ENCODE measurements at regions not wholly inside any gene's neighbourhood (a gene's known extent, or its start where the extent isn't known, plus 50 kb on each side); places are given as distances from the start of the nearest gene placed in this dataset.

DNA sequence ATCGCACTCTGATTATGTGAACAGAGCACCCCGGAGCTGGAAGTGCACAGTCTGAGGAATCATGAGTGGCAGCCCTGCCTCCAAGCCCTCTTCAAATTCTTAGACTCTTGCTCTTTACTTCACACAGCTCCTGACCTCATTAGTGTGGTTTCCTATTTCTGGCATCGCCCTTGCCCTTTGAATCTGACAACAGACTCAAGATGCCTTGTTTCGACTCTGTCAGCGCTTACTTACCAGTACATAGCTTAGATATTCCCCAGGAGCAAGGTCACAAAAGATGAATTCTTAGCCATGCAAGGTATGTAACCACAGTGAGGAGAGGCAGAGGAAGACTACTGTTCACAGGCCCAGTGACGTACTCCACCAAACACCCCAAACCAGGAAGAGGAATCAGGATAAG is 167.2 kb downstream of the KDR start:
- ATAC-seq (no peak), DNase-seq (ENCODE audit: low read depth, low spot score) (no peak)
- RAD21 ChIA-PET (ENCODE audit: low non-redundant PET in 1 of 2, low total read pairs in 2 of 2, uncharacterized antibody in 2 of 2, unreplicated experiment in 2 of 2), result no interaction called here
- no peak overlapping the region for H3K9ac ChIP-seq (ENCODE audit: low read length)
- no TSS peak for BruUV-seq (replicated peaks)
- no peaks in the 10 kb centered on the region for H4K20me1 ChIP-seq (ENCODE audit: insufficient read depth)
- no peaks in the 10 kb centered on the region for H3K79me2 ChIP-seq (ENCODE audit: insufficient read depth, low read length)
- no peaks in the 10 kb centered on the region for H3K4me1 ChIP-seq (ENCODE audit: control insufficient read depth in 1 of 2, insufficient read depth in 2 of 2, low read length in 2 of 2)
- no peak for TF ChIP-seq POLR2A (IDR thresholded peaks at IDR 0.05; ENCODE audit: borderline replicate concordance, extremely low read depth, insufficient read depth, insufficient read length)
- TF ChIP-seq ELF1 (IDR thresholded peaks at IDR 0.05; ENCODE audit: borderline replicate concordance, low read depth), result no peak
- TF ChIP-seq ZFX (IDR thresholded peaks at IDR 0.05), result no peak
- TF ChIP-seq, protein P1, sequence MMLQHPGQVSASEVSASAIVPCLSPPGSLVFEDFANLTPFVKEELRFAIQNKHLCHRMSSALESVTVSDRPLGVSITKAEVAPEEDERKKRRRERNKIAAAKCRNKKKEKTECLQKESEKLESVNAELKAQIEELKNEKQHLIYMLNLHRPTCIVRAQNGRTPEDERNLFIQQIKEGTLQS (IDR thresholded peaks at IDR 0.05), result no peak
- TF ChIP-seq, protein P2, sequence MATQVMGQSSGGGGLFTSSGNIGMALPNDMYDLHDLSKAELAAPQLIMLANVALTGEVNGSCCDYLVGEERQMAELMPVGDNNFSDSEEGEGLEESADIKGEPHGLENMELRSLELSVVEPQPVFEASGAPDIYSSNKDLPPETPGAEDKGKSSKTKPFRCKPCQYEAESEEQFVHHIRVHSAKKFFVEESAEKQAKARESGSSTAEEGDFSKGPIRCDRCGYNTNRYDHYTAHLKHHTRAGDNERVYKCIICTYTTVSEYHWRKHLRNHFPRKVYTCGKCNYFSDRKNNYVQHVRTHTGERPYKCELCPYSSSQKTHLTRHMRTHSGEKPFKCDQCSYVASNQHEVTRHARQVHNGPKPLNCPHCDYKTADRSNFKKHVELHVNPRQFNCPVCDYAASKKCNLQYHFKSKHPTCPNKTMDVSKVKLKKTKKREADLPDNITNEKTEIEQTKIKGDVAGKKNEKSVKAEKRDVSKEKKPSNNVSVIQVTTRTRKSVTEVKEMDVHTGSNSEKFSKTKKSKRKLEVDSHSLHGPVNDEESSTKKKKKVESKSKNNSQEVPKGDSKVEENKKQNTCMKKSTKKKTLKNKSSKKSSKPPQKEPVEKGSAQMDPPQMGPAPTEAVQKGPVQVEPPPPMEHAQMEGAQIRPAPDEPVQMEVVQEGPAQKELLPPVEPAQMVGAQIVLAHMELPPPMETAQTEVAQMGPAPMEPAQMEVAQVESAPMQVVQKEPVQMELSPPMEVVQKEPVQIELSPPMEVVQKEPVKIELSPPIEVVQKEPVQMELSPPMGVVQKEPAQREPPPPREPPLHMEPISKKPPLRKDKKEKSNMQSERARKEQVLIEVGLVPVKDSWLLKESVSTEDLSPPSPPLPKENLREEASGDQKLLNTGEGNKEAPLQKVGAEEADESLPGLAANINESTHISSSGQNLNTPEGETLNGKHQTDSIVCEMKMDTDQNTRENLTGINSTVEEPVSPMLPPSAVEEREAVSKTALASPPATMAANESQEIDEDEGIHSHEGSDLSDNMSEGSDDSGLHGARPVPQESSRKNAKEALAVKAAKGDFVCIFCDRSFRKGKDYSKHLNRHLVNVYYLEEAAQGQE (IDR thresholded peaks at IDR 0.05; ENCODE audit: low read depth), result no peak
- TF ChIP-seq, protein P3, sequence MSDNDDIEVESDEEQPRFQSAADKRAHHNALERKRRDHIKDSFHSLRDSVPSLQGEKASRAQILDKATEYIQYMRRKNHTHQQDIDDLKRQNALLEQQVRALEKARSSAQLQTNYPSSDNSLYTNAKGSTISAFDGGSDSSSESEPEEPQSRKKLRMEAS (IDR thresholded peaks at IDR 0.05), result no peak
- no peak for TF ChIP-seq TCF7L2 (IDR thresholded peaks at IDR 0.05; ENCODE audit: borderline replicate concordance, extremely low read depth, insufficient read depth, insufficient read length)
- TF ChIP-seq JUND (IDR thresholded peaks at IDR 0.05), result no peak
- TF ChIP-seq SRF (IDR thresholded peaks at IDR 0.05; ENCODE audit: low read depth), result no peak
- TF ChIP-seq, protein P4, sequence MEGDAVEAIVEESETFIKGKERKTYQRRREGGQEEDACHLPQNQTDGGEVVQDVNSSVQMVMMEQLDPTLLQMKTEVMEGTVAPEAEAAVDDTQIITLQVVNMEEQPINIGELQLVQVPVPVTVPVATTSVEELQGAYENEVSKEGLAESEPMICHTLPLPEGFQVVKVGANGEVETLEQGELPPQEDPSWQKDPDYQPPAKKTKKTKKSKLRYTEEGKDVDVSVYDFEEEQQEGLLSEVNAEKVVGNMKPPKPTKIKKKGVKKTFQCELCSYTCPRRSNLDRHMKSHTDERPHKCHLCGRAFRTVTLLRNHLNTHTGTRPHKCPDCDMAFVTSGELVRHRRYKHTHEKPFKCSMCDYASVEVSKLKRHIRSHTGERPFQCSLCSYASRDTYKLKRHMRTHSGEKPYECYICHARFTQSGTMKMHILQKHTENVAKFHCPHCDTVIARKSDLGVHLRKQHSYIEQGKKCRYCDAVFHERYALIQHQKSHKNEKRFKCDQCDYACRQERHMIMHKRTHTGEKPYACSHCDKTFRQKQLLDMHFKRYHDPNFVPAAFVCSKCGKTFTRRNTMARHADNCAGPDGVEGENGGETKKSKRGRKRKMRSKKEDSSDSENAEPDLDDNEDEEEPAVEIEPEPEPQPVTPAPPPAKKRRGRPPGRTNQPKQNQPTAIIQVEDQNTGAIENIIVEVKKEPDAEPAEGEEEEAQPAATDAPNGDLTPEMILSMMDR (IDR thresholded peaks at IDR 0.05 in 2 of 3, conservative IDR thresholded peaks at IDR 0.05 in 1 of 3; ENCODE audit: borderline replicate concordance in 1 of 3, insufficient read depth in 1 of 3, low read depth in 2 of 3, low read length in 2 of 3), result no peak
- no peak for TF ChIP-seq SIN3A (IDR thresholded peaks at IDR 0.05; ENCODE audit: low read depth)
- TF ChIP-seq SP1 (IDR thresholded peaks at IDR 0.05; ENCODE audit: low read depth), result no peak
- no peak for TF ChIP-seq CEBPB (IDR thresholded peaks at IDR 0.05; ENCODE audit: low read depth)
- no peak for TF ChIP-seq EGR1 (IDR thresholded peaks at IDR 0.05; ENCODE audit: low read depth)
- TF ChIP-seq POLR2AphosphoS5 (IDR thresholded peaks at IDR 0.05; ENCODE audit: low read depth, low read length), result no peak
- TF ChIP-seq EZH2phosphoT487 (IDR thresholded peaks at IDR 0.05; ENCODE audit: borderline replicate concordance), result no peak
- TF ChIP-seq FOSL1 (IDR thresholded peaks at IDR 0.05; ENCODE audit: low read depth), result no peak
- no peak for TF ChIP-seq CBX3 (IDR thresholded peaks at IDR 0.05; ENCODE audit: low read depth)
- H2AFZ ChIP-seq (ENCODE audit: low read depth, low read length, poor library complexity, severe bottlenecking), result no peak overlapping the region
- CTCF ChIA-PET, result no interaction called here
- H3K4me2 ChIP-seq (ENCODE audit: low read length), result no peak overlapping the region
- intact Hi-C loops (cut with micrococcal nuclease), result no loop called here
- no peaks in the 10 kb centered on the region for H3K9me3 ChIP-seq (ENCODE audit: control insufficient read depth in 1 of 2, insufficient read depth in 1 of 2, low read depth in 1 of 2, low read length in 2 of 2)
- H3K4me3 ChIP-seq (replicated peaks in 1 of 2; ENCODE audit: low read depth in 1 of 2, low read length in 2 of 2), result no peak overlapping the region
- no peaks in the 10 kb centered on the region for H3K27me3 ChIP-seq (ENCODE audit: insufficient read depth, low read length)
- no peak overlapping the region for H3K27ac ChIP-seq (ENCODE audit: low read depth, low read length)
- H3K9me2 ChIP-seq (ENCODE audit: insufficient read depth), result no peaks in the 10 kb centered on the region
- H3K36me3 ChIP-seq (ENCODE audit: control insufficient read depth in 1 of 2, insufficient read depth in 2 of 2, low read length in 2 of 2), result no peaks in the 10 kb centered on the region
- POLR2A ChIA-PET, result no interaction called here
